ENCODE measurements at regions not wholly inside any gene's neighbourhood (a gene's known extent, or its start where the extent isn't known, plus 50 kb on each side); places are given as distances from the start of the nearest gene placed in this dataset.

- TF ChIP-seq YY1 (IDR thresholded peaks at IDR 0.05; ENCODE audit: insufficient read depth, insufficient read length) (no peak), ZNF274 (IDR thresholded peaks at IDR 0.05; ENCODE audit: low read depth, low read length) (no peak), SUZ12 (IDR thresholded peaks at IDR 0.05; ENCODE audit: extremely low read depth, insufficient read depth, insufficient read length) (no peak)
- Histone ChIP-seq H3K27me3 (ENCODE audit: insufficient read depth, insufficient read length) (no peaks in the 10 kb centered on the region), H3K4me3 (ENCODE audit: insufficient read length, low read depth) (no peak overlapping the region), H3K4me1 (ENCODE audit: insufficient read depth, insufficient read length) (peaks cover 3% of the 10 kb centered on the region), H3K36me3 (ENCODE audit: insufficient read depth, insufficient read length, low read length) (peaks cover 4% of the 10 kb centered on the region), H3K9ac (ENCODE audit: insufficient read length, low read depth) (no peak overlapping the region), H3K9me3 (ENCODE audit: insufficient read depth, low read length) (no peaks in the 10 kb centered on the region)
- no peak for DNase-seq (ENCODE audit: low read depth, low spot score)
Measured at GRCh38 chr9:110025551-110026170, 182.3 kb downstream of the C9orf152 start.

- Histone ChIP-seq H3K4me1 (ENCODE audit: insufficient read depth, insufficient read length) (peaks cover 3% of the 10 kb centered on the region), H3K36me3 (ENCODE audit: insufficient read depth, insufficient read length, low read length) (peaks cover 4% of the 10 kb centered on the region), H3K9ac (ENCODE audit: insufficient read length, low read depth) (no peak overlapping the region), H3K4me3 (ENCODE audit: insufficient read length, low read depth) (no peak overlapping the region), H3K9me3 (ENCODE audit: insufficient read depth, low read length) (no peaks in the 10 kb centered on the region), H3K27me3 (ENCODE audit: insufficient read depth, insufficient read length) (no peaks in the 10 kb centered on the region)
- no peak for TF ChIP-seq YY1 (IDR thresholded peaks at IDR 0.05; ENCODE audit: insufficient read depth, insufficient read length)
- TF ChIP-seq SUZ12 (IDR thresholded peaks at IDR 0.05; ENCODE audit: extremely low read depth, insufficient read depth, insufficient read length): no peak
- no peak for TF ChIP-seq ZNF274 (IDR thresholded peaks at IDR 0.05; ENCODE audit: low read depth, low read length)
- DNase-seq (ENCODE audit: low read depth, low spot score): no peak
Measured at GRCh38 chr9:110027671-110028081, 180.3 kb downstream of the C9orf152 start.

GRCh38 chr9:110028271-110028670 is 179.7 kb downstream of the C9orf152 start:
- no peaks in the 10 kb centered on the region for H3K9me3 ChIP-seq (ENCODE audit: insufficient read depth, low read length)
- no peak overlapping the region for H3K9ac ChIP-seq (ENCODE audit: insufficient read length, low read depth)
- TF ChIP-seq ZNF274 (IDR thresholded peaks at IDR 0.05; ENCODE audit: low read depth, low read length): no peak
- TF ChIP-seq YY1 (IDR thresholded peaks at IDR 0.05; ENCODE audit: insufficient read depth, insufficient read length): no peak
- TF ChIP-seq SUZ12 (IDR thresholded peaks at IDR 0.05; ENCODE audit: extremely low read depth, insufficient read depth, insufficient read length): no peak
- H3K27me3 ChIP-seq (ENCODE audit: insufficient read depth, insufficient read length): no peaks in the 10 kb centered on the region
- peaks cover 3% of the 10 kb centered on the region for H3K4me1 ChIP-seq (ENCODE audit: insufficient read depth, insufficient read length)
- DNase-seq (ENCODE audit: low read depth, low spot score): no peak
- H3K36me3 ChIP-seq (ENCODE audit: insufficient read depth, insufficient read length, low read length): peaks cover 3% of the 10 kb centered on the region
- no peak overlapping the region for H3K4me3 ChIP-seq (ENCODE audit: insufficient read length, low read depth)

- H3K4me3 ChIP-seq (ENCODE audit: insufficient read length, low read depth): no peak overlapping the region
- TF ChIP-seq SUZ12 (IDR thresholded peaks at IDR 0.05; ENCODE audit: extremely low read depth, insufficient read depth, insufficient read length): no peak
- H3K27me3 ChIP-seq (ENCODE audit: insufficient read depth, insufficient read length): no peaks in the 10 kb centered on the region
- peaks cover 3% of the 10 kb centered on the region for H3K4me1 ChIP-seq (ENCODE audit: insufficient read depth, insufficient read length)
- H3K9me3 ChIP-seq (ENCODE audit: insufficient read depth, low read length): no peaks in the 10 kb centered on the region
- no peaks in the 10 kb centered on the region for H3K36me3 ChIP-seq (ENCODE audit: insufficient read depth, insufficient read length, low read length)
- DNase-seq (ENCODE audit: low read depth, low spot score): no peak
- no peak overlapping the region for H3K9ac ChIP-seq (ENCODE audit: insufficient read length, low read depth)
Measured at GRCh38 chr9:110028676-110029075, 179.3 kb downstream of the C9orf152 start.

GRCh38 chr9:110029429-110029955 is 178.5 kb downstream of the C9orf152 start:
- DNase-seq (ENCODE audit: low read depth, low spot score): no peak
- Histone ChIP-seq H3K27me3 (ENCODE audit: insufficient read depth, insufficient read length) (no peaks in the 10 kb centered on the region), H3K9ac (ENCODE audit: insufficient read length, low read depth) (no peak overlapping the region), H3K4me1 (ENCODE audit: insufficient read depth, insufficient read length) (peaks cover 3% of the 10 kb centered on the region), H3K36me3 (ENCODE audit: insufficient read depth, insufficient read length, low read length) (no peaks in the 10 kb centered on the region), H3K4me3 (ENCODE audit: insufficient read length, low read depth) (no peak overlapping the region), H3K9me3 (ENCODE audit: insufficient read depth, low read length) (no peaks in the 10 kb centered on the region)
- TF ChIP-seq ZNF274 (IDR thresholded peaks at IDR 0.05; ENCODE audit: low read depth, low read length): no peak
- TF ChIP-seq SUZ12 (IDR thresholded peaks at IDR 0.05; ENCODE audit: extremely low read depth, insufficient read depth, insufficient read length): no peak
- no peak for TF ChIP-seq YY1 (IDR thresholded peaks at IDR 0.05; ENCODE audit: insufficient read depth, insufficient read length)

GRCh38 chr9:110029956-110030480 is 177.9 kb downstream of the C9orf152 start:
- Histone ChIP-seq H3K4me3 (ENCODE audit: insufficient read length, low read depth) (no peak overlapping the region), H3K36me3 (ENCODE audit: insufficient read depth, insufficient read length, low read length) (no peaks in the 10 kb centered on the region), H3K9me3 (ENCODE audit: insufficient read depth, low read length) (no peaks in the 10 kb centered on the region), H3K27me3 (ENCODE audit: insufficient read depth, insufficient read length) (no peaks in the 10 kb centered on the region), H3K4me1 (ENCODE audit: insufficient read depth, insufficient read length) (peaks cover 3% of the 10 kb centered on the region), H3K9ac (ENCODE audit: insufficient read length, low read depth) (no peak overlapping the region)
- no peak for DNase-seq (ENCODE audit: low read depth, low spot score)
- no peak for TF ChIP-seq YY1 (IDR thresholded peaks at IDR 0.05; ENCODE audit: insufficient read depth, insufficient read length)
- no peak for TF ChIP-seq SUZ12 (IDR thresholded peaks at IDR 0.05; ENCODE audit: extremely low read depth, insufficient read depth, insufficient read length)
- TF ChIP-seq ZNF274 (IDR thresholded peaks at IDR 0.05; ENCODE audit: low read depth, low read length): no peak

- no peaks in the 10 kb centered on the region for H3K36me3 ChIP-seq (ENCODE audit: insufficient read depth, insufficient read length, low read length)
- no peaks in the 10 kb centered on the region for H3K27me3 ChIP-seq (ENCODE audit: insufficient read depth, insufficient read length)
- no peak overlapping the region for H3K9ac ChIP-seq (ENCODE audit: insufficient read length, low read depth)
- H3K9me3 ChIP-seq (ENCODE audit: insufficient read depth, low read length): no peaks in the 10 kb centered on the region; the same call in 1 of the 2 replicates
- TF ChIP-seq YY1 (IDR thresholded peaks at IDR 0.05; ENCODE audit: insufficient read depth, insufficient read length) (no peak), ZNF274 (IDR thresholded peaks at IDR 0.05; ENCODE audit: low read depth, low read length) (no peak), SUZ12 (IDR thresholded peaks at IDR 0.05; ENCODE audit: extremely low read depth, insufficient read depth, insufficient read length) (no peak)
- no peak for DNase-seq (ENCODE audit: low read depth, low spot score)
- H3K4me1 ChIP-seq (ENCODE audit: insufficient read depth, insufficient read length): no peaks in the 10 kb centered on the region
- no peak overlapping the region for H3K4me3 ChIP-seq (ENCODE audit: insufficient read length, low read depth)
Measured at GRCh38 chr9:110030632-110031031, 177.3 kb downstream of the C9orf152 start.

All from NT2/D1 (cell line).